IMR-90 (cell line): ENCODE measurements at regions not wholly inside any gene's neighbourhood (a gene's known extent, or its start where the extent isn't known, plus 50 kb on each side); places are given as distances from the start of the nearest gene placed in this dataset.

ENCODE experiments used
- ATAC-seq: fragments of 200-7000 bp; cut with Tn5 transposase; 2 replicates; pipeline ENCODE4 v1.9.1; 2020; ENCODE audit warnings: low read depth, mild to moderate bottlenecking, moderate library complexity
- BruUV-seq: library from RNA; stranded (reverse); fragments of 400-500 nt; replicated peaks from 2 replicates; lab custom pipeline; 2021; lab: Mats Ljungman, UMichigan
- CTCF ChIA-PET: fragments of 300-600 bp; formaldehyde crosslinking; extraction: SDS; loops from one replicate; lab custom pipeline; 2021; ENCODE audit warnings: antibody characterized with exemption; lab: Yijun Ruan, JAX
- POLR2A ChIA-PET: fragments of 300-600 bp; sonication (Branson Sonifier 250); formaldehyde crosslinking; loops from one replicate; lab custom pipeline; 2022; ENCODE audit warnings: antibody characterized with exemption; ENCODE audit not compliant: unreplicated experiment; lab: Charles Lee
- DNase-seq: peaks from one replicate; pipeline ENCODE4 v3.0.0; 2013
- H2AFZ ChIP-seq: replicated peaks from 2 replicates; pipeline ENCODE3; 2013; ENCODE audit warnings: low read length, mild to moderate bottlenecking; ENCODE audit not compliant: poor library complexity
- H2AK5ac ChIP-seq: 2 replicates; pipeline ENCODE4 v1.6.1; 2013; ENCODE audit warnings: low read depth, low read length, inconsistent platforms
- H2AK9ac ChIP-seq: replicated peaks from 2 replicates; pipeline ENCODE3; 2013; ENCODE audit warnings: mild to moderate bottlenecking, low read depth, low read length, moderate library complexity; ENCODE audit not compliant: poor library complexity
- H2BK120ac ChIP-seq: 2 replicates; pipeline ENCODE4 v1.6.1; 2013; ENCODE audit warnings: low read depth, low read length, inconsistent platforms
- H2BK15ac ChIP-seq: 3 replicates; pipeline ENCODE4 v1.6.1; 2013; ENCODE audit warnings: low read depth, low read length, inconsistent platforms
- H2BK20ac ChIP-seq: 2 replicates; pipeline ENCODE4 v1.6.1; 2013; ENCODE audit warnings: low read depth, mild to moderate bottlenecking, inconsistent platforms, low read length, moderate library complexity
- H2BK5ac ChIP-seq: 2 replicates; pipeline ENCODE4 v1.6.1; 2013; ENCODE audit warnings: mild to moderate bottlenecking, low read depth, low read length, inconsistent platforms; ENCODE audit not compliant: poor library complexity, severe bottlenecking
- H3K14ac ChIP-seq: replicated peaks from 2 replicates; pipeline ENCODE4 v1.6.1; 2013; ENCODE audit warnings: low read depth, low read length, inconsistent platforms
- H3K18ac ChIP-seq: 2 replicates; pipeline ENCODE4 v1.6.1; 2013; ENCODE audit warnings: low read depth, low read length, control low read depth
- H3K23ac ChIP-seq: 2 replicates; pipeline ENCODE4 v1.6.1; 2013; ENCODE audit warnings: low read depth, low read length, inconsistent platforms
- H3K27ac ChIP-seq: 2 replicates; pipeline ENCODE4 v1.5.1; 2013; ENCODE audit warnings: mild to moderate bottlenecking, control low read depth, low read length; ENCODE audit not compliant: insufficient read depth
- H3K27me3 ChIP-seq: 2 replicates; pipeline ENCODE4 v1.6.1; 2013; ENCODE audit warnings: low read length; ENCODE audit not compliant: control insufficient read depth, insufficient read depth
- H3K36me3 ChIP-seq: 2 replicates; pipeline ENCODE4 v1.6.1; 2013; ENCODE audit warnings: low read length, mixed read lengths; ENCODE audit not compliant: control insufficient read depth, insufficient read depth
- H3K4ac ChIP-seq: 2 replicates; pipeline ENCODE4 v1.6.1; 2013; ENCODE audit warnings: low read depth, low read length, inconsistent platforms
- H3K4me1 ChIP-seq: 2 replicates; pipeline ENCODE4 v1.6.1; 2013; ENCODE audit warnings: low read length, mixed read lengths; ENCODE audit not compliant: control insufficient read depth, insufficient read depth
- H3K4me2 ChIP-seq: 2 replicates; pipeline ENCODE4 v1.6.1; 2013; ENCODE audit warnings: low read depth, mild to moderate bottlenecking, control low read depth, low read length, moderate library complexity
- H3K4me3 ChIP-seq: 2 replicates; pipeline ENCODE4 v1.5.1; 2013; ENCODE audit warnings: low read depth, mild to moderate bottlenecking, control low read depth, low read length, moderate library complexity; ENCODE audit not compliant: insufficient read depth
- H3K56ac ChIP-seq: 2 replicates; pipeline ENCODE4 v1.6.1; 2013; ENCODE audit warnings: low read length, inconsistent platforms; ENCODE audit not compliant: insufficient read depth; ENCODE audit errors: extremely low read depth
- H3K79me1 ChIP-seq, 2 experiments: 2 replicates each; pipeline ENCODE4 v1.6.1; 2013; ENCODE audit warnings: low read length in 2 of 2, inconsistent platforms in 1 of 2, low read depth in 1 of 2
- H3K9ac ChIP-seq: 2 replicates; pipeline ENCODE4 v1.6.1; 2013; ENCODE audit warnings: low read depth, low read length, control low read depth
- H3K9me1 ChIP-seq: 2 replicates; pipeline ENCODE4 v1.6.1; 2013; ENCODE audit warnings: low read length, inconsistent platforms; ENCODE audit not compliant: insufficient read depth
- H3K9me3 ChIP-seq: 2 replicates; pipeline ENCODE4 v1.6.1; 2013; ENCODE audit warnings: low read length; ENCODE audit not compliant: control insufficient read depth, insufficient read depth
- H4K20me1 ChIP-seq: 2 replicates; pipeline ENCODE4 v1.6.1; 2013; ENCODE audit warnings: low read length, inconsistent platforms; ENCODE audit not compliant: insufficient read depth
- H4K5ac ChIP-seq: 2 replicates; pipeline ENCODE4 v1.6.1; 2013; ENCODE audit warnings: mild to moderate bottlenecking, low read depth, low read length, control low read depth
- H4K8ac ChIP-seq, 2 experiments: 2 replicates each; pipeline ENCODE4 v1.6.1; 2013; ENCODE audit warnings: low read depth in 2 of 2, low read length in 2 of 2, control low read depth in 1 of 2, inconsistent platforms in 1 of 2
- H4K91ac ChIP-seq: 2 replicates; pipeline ENCODE4 v1.6.1; 2013; ENCODE audit warnings: low read depth, low read length, inconsistent platforms; ENCODE audit not compliant: insufficient read depth
- BHLHE40 ChIP-seq: fragments of 150-350 bp; IDR thresholded peaks from 2 replicates; pipeline ENCODE4 v1.6.1; 2016; ENCODE audit warnings: mild to moderate bottlenecking, low read depth, low read length
- CEBPB ChIP-seq: IDR thresholded peaks from 2 replicates; pipeline ENCODE4 v1.6.1; 2012; ENCODE audit warnings: low read depth, low read length, improper control_type of control experiment
- CHD1 ChIP-seq: IDR thresholded peaks from 2 replicates; pipeline ENCODE4 v1.6.1; 2012; ENCODE audit warnings: low read depth, low read length, improper control_type of control experiment
- FOS ChIP-seq: fragments of 150-350 bp; IDR thresholded peaks from 2 replicates; pipeline ENCODE4 v1.6.1; 2016; ENCODE audit warnings: low read depth, low read length
- MAFK ChIP-seq: IDR thresholded peaks from 2 replicates; pipeline ENCODE4 v1.6.1; 2012; ENCODE audit warnings: low read depth, low read length, improper control_type of control experiment
- MAZ ChIP-seq: IDR thresholded peaks from 2 replicates; pipeline ENCODE4 v1.6.1; 2012; ENCODE audit warnings: low read depth, mild to moderate bottlenecking, low read length, improper control_type of control experiment, moderate library complexity, borderline replicate concordance
- MXI1 ChIP-seq: IDR thresholded peaks from 2 replicates; pipeline ENCODE4 v1.6.1; 2012; ENCODE audit warnings: low read depth, mild to moderate bottlenecking, low read length, moderate library complexity, borderline replicate concordance
- NFE2L2 ChIP-seq: fragments of 150-350 bp; IDR thresholded peaks from 2 replicates; pipeline ENCODE4 v1.6.1; 2016; ENCODE audit warnings: low read depth, mild to moderate bottlenecking, low read length
- POLR2A ChIP-seq: IDR thresholded peaks from 2 replicates; pipeline ENCODE4 v1.6.1; 2012; ENCODE audit warnings: mild to moderate bottlenecking, low read depth, low read length
- RAD21 ChIP-seq: IDR thresholded peaks from 2 replicates; pipeline ENCODE4 v1.6.1; 2012; ENCODE audit warnings: low read length, improper control_type of control experiment
- RCOR1 ChIP-seq: IDR thresholded peaks from 2 replicates; pipeline ENCODE4 v1.6.1; 2012; ENCODE audit warnings: mild to moderate bottlenecking, low read length, improper control_type of control experiment; ENCODE audit not compliant: insufficient replicate concordance
- RFX5 ChIP-seq: IDR thresholded peaks from 2 replicates; pipeline ENCODE4 v1.8.0; 2012; ENCODE audit warnings: low read depth, mild to moderate bottlenecking, low read length, moderate library complexity
- SMC3 ChIP-seq: fragments of 150-350 bp; IDR thresholded peaks from 2 replicates; pipeline ENCODE4 v1.6.1; 2016; ENCODE audit warnings: low read depth, mild to moderate bottlenecking, antibody characterized with exemption, low read length, moderate library complexity
- WGBS, 2 experiments: methylation state at CpG; one replicate each; pipeline versions ENCODE4 v1.1.5 to v1.1.7; 2013; ENCODE audit warnings: missing lambda C conversion rate in 2 of 2; ENCODE audit not compliant: insufficient read length in 1 of 2; ENCODE audit errors: extremely low coverage in 2 of 2; 5-methylcytosine and 5-hydroxymethylcytosine counted together
- dilution Hi-C: fragments of 300-500 bp; cut with HindIII; formaldehyde crosslinking; loops from one replicate; pipeline ENCODE4 v1.14.3; 2018; ENCODE audit warnings: low sequenced_read_pairs; ENCODE audit not compliant: unreplicated experiment
- in situ Hi-C: fragments of 300-500 bp; cut with MboI; formaldehyde crosslinking; loops from 3 replicates; pipeline ENCODE4 v1.14.3; 2019; ENCODE audit warnings: low sequenced_read_pairs, inconsistent platforms, mixed read lengths
- intact Hi-C: fragments of 100-400 bp; cut with micrococcal nuclease; formaldehyde crosslinking; loops from 2 replicates; pipeline ENCODE4 v1.10.0; 2022
- TF ChIP-seq, protein P1 (sequence below): conservative IDR thresholded peaks from 2 replicates; pipeline ENCODE4 v1.5.1; 2012; ENCODE audit warnings: mild to moderate bottlenecking, low read depth, low read length, improper control_type of control experiment
- TF ChIP-seq, protein P2 (sequence below): fragments of 150-350 bp; IDR thresholded peaks from 2 replicates; pipeline ENCODE4 v1.6.1; 2016; ENCODE audit warnings: low read depth, mild to moderate bottlenecking, low read length, moderate library complexity, borderline replicate concordance
- TF ChIP-seq, protein P3 (sequence below): fragments of 150-350 bp; IDR thresholded peaks from 2 replicates; pipeline ENCODE4 v1.6.1; 2017; ENCODE audit warnings: mild to moderate bottlenecking, antibody characterized with exemption, low read length, low read depth

DNA sequence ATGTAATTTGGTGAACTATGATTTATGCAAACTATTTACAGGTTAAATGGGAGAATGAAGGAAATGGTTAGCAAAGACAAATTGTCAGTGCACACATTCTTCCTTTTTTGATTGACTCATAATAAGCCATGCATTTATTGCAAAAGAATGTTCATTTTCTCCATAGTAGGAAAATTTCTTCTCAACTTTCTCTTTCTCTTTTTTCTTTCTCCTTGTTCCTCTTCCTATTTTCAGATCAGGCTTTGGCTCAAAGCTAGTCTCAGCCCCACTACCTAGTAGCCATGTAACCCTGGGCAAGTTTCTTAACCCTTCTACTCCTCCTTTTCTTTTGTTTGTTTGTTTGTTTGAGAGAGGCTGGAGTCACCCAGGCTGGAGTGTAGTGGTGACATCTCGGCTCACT lies 156.6 kb downstream of the PIK3R1 start:
- DNase-seq (no peak), ATAC-seq (no peak)
- Histone ChIP-seq H2BK20ac (no peak overlapping the region), H2AK9ac (no peak overlapping the region), H3K36me3 (no peaks in the 10 kb centered on the region), H3K4me3 (no peak overlapping the region), H3K4ac (no peak overlapping the region), H4K5ac (no peak overlapping the region), H3K4me1 (no peaks in the 10 kb centered on the region; the same call in 1 of the 2 replicates), H2AFZ (no peak overlapping the region), H3K79me1 (no peaks in the 10 kb centered on the region), H4K20me1 (no peaks in the 10 kb centered on the region), H3K9me3 (peaks cover 3% of the 10 kb centered on the region; the same call in 1 of the 2 replicates), H4K91ac (no peak overlapping the region), H3K4me2 (no peak overlapping the region), H4K8ac (no peak overlapping the region), H3K27ac (no peak overlapping the region), H2BK5ac (no peak overlapping the region), H3K14ac (no peak overlapping the region), H3K56ac (no peak overlapping the region), H2BK120ac (no peak overlapping the region), H3K18ac (no peak overlapping the region), H2AK5ac (no peak overlapping the region), H3K9me1 (no peaks in the 10 kb centered on the region), H3K23ac (no peak overlapping the region), H3K9ac (no peak overlapping the region), H2BK15ac (no peak overlapping the region), H3K27me3 (no peaks in the 10 kb centered on the region; the same call in 1 of the 2 replicates)
- no peak for TF ChIP-seq CEBPB
- TF ChIP-seq, protein P1, sequence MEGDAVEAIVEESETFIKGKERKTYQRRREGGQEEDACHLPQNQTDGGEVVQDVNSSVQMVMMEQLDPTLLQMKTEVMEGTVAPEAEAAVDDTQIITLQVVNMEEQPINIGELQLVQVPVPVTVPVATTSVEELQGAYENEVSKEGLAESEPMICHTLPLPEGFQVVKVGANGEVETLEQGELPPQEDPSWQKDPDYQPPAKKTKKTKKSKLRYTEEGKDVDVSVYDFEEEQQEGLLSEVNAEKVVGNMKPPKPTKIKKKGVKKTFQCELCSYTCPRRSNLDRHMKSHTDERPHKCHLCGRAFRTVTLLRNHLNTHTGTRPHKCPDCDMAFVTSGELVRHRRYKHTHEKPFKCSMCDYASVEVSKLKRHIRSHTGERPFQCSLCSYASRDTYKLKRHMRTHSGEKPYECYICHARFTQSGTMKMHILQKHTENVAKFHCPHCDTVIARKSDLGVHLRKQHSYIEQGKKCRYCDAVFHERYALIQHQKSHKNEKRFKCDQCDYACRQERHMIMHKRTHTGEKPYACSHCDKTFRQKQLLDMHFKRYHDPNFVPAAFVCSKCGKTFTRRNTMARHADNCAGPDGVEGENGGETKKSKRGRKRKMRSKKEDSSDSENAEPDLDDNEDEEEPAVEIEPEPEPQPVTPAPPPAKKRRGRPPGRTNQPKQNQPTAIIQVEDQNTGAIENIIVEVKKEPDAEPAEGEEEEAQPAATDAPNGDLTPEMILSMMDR, result no peak
- no peak for TF ChIP-seq RCOR1
- no peak for TF ChIP-seq MXI1
- TF ChIP-seq NFE2L2, result no peak
- no peak for TF ChIP-seq MAFK
- no peak for TF ChIP-seq RAD21
- TF ChIP-seq, protein P2, sequence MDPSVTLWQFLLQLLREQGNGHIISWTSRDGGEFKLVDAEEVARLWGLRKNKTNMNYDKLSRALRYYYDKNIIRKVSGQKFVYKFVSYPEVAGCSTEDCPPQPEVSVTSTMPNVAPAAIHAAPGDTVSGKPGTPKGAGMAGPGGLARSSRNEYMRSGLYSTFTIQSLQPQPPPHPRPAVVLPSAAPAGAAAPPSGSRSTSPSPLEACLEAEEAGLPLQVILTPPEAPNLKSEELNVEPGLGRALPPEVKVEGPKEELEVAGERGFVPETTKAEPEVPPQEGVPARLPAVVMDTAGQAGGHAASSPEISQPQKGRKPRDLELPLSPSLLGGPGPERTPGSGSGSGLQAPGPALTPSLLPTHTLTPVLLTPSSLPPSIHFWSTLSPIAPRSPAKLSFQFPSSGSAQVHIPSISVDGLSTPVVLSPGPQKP, result no peak
- TF ChIP-seq SMC3, result no peak
- no peak for TF ChIP-seq BHLHE40
- TF ChIP-seq MAZ, result no peak
- no peak for TF ChIP-seq POLR2A
- TF ChIP-seq FOS, result no peak
- TF ChIP-seq, protein P3, sequence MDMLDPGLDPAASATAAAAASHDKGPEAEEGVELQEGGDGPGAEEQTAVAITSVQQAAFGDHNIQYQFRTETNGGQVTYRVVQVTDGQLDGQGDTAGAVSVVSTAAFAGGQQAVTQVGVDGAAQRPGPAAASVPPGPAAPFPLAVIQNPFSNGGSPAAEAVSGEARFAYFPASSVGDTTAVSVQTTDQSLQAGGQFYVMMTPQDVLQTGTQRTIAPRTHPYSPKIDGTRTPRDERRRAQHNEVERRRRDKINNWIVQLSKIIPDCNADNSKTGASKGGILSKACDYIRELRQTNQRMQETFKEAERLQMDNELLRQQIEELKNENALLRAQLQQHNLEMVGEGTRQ, result no peak
- no peak for TF ChIP-seq RFX5
- no peak for TF ChIP-seq CHD1
- POLR2A ChIA-PET, result no interaction called here
- no TSS peak for BruUV-seq
- intact Hi-C loops, result no loop called here
- WGBS, 2 experiments, result no CpG with 5 or more reads among the region's 1 CpG
- in situ Hi-C loops, result no loop called here
- CTCF ChIA-PET, result no interaction called here
- dilution Hi-C loops, result no loop called here
